D721Med (cell line): ENCODE measurements at regions not wholly inside any gene's neighbourhood (a gene's known extent, or its start where the extent isn't known, plus 50 kb on each side); places are given as distances from the start of the nearest gene placed in this dataset.

Source experiments
- DNase-seq: peaks from one replicate; pipeline ENCODE4 v3.0.0; 2011; ENCODE audit warnings: low spot score; ENCODE audit not compliant: insufficient read length
- FAIRE-seq: peaks from 2 replicates; lab custom pipeline; 2011; peaks lifted over from hg19 to GRCh38; lab: Jason Lieb, UNC
- TF ChIP-seq, protein P1 (sequence below): IDR thresholded peaks from 2 replicates; pipeline ENCODE4 v1.5.1; 2012; ENCODE audit warnings: mild to moderate bottlenecking, control low read depth; ENCODE audit not compliant: insufficient read depth; ENCODE audit errors: missing control alignments

- DNase-seq (no peak), FAIRE-seq (no peak)
- TF ChIP-seq, protein P1, sequence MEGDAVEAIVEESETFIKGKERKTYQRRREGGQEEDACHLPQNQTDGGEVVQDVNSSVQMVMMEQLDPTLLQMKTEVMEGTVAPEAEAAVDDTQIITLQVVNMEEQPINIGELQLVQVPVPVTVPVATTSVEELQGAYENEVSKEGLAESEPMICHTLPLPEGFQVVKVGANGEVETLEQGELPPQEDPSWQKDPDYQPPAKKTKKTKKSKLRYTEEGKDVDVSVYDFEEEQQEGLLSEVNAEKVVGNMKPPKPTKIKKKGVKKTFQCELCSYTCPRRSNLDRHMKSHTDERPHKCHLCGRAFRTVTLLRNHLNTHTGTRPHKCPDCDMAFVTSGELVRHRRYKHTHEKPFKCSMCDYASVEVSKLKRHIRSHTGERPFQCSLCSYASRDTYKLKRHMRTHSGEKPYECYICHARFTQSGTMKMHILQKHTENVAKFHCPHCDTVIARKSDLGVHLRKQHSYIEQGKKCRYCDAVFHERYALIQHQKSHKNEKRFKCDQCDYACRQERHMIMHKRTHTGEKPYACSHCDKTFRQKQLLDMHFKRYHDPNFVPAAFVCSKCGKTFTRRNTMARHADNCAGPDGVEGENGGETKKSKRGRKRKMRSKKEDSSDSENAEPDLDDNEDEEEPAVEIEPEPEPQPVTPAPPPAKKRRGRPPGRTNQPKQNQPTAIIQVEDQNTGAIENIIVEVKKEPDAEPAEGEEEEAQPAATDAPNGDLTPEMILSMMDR = no peak
These were observed 66.2 kb upstream of the SLCO4A1 start for GRCh38 chr20:62575976-62576722.

- DNase-seq = no peak
- no peak for FAIRE-seq
- TF ChIP-seq, protein P1 = no peak
These were observed 65.4 kb upstream of the SLCO4A1 start for GRCh38 chr20:62576815-62577489.

DNA sequence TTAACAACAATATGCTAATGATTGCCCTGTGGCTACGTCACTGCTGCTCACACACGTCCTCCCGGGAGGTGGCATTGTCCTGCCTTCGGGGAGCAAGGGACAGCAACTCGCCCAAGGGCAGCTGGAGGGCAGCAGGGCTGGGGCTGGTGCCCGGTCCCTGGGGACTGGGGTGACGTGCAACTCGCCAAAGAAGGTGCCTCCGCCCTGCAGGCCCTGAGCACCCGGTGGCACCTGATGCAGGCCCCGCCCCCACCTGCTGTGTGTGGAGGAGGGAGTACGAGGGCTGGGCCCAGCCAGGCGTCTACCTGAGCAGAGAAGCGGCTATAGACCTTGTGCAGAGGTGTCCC is 64.8 kb upstream of the SLCO4A1 start:
- DNase-seq (no peak), FAIRE-seq (no peak)
- TF ChIP-seq, protein P1 = no peak

DNA sequence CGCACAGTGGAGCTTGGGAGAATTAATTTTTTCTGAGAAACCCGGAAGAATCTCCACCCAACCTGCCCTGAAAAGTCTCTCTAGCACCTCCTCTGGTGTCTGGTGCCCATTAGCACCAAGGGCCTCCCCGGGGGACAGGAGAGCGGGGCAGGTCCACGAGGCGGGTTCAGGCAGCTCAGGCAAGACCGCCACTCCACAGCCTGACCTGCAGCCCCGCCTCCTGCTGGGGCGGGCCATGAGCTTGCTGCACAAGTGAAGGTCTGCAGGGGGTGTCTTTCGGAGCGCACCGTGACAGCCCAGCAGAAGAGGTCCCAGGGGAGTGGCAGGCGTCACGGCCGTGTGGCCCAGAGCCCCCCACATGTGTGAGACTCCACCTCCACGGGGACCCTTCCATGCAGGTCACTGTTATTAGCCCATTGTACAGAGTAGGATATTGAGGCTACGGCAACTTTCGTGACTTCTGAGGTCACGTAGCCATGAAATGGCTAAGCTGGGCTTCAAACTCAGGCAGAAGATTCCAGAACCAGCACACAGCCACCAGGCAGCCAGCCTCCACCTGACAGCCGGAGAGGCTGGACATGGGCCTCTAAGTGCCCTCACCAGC is 63.9 kb upstream of the SLCO4A1 start:
- DNase-seq = no peak
- FAIRE-seq = no peak

DNA sequence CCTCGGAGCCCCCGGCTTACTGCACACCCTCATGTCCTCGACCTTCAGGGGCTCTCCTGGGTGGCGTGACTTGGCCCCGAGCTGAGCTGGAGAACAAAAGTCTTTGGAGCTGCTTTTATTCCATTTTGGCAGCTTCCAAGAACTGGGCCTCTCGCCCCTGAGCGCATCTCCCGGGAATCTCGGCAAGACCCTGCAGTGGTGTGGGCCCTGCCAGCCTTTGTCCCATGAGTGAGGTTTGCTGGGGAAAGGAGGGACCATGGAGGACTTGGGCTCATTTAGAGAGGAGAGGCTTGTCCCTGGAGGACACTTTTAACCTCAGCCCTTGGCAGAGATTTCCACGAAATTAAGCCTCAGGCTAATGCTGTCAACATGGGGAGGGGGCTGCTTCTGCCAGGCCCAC is 62.3 kb upstream of the SLCO4A1 start:
- TF ChIP-seq, protein P1 = no peak
- no peak for FAIRE-seq

More for the DNA sequence above, 63.9 kb upstream of the SLCO4A1 start:
- TF ChIP-seq, protein P1 = no peak

DNA sequence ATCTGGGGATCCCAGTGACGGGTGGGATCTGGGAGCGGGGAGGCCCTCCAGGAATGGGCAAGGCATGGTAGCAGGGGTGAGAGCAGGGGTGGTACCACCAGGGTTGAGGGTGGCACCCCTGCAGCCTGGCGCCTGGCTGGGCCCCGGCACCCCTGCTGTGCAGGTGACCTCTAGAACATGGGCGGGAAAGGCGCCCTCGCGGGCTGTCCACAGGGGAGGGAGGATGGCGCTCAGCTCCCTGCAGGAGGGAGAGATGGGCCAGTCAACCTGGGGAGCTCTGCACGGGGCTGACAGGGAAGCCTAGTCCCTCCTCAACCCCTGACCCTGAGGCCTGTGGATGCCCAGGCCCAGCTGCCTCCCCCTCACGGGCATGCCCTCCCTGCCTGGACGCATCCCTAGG is 61.6 kb upstream of the SLCO4A1 start:
- TF ChIP-seq, protein P1 = no peak
- no peak for FAIRE-seq
- DNase-seq = no peak

More for the DNA sequence above, 62.3 kb upstream of the SLCO4A1 start:
- DNase-seq = no peak
